ENCODE measurements at regions not wholly inside any gene's neighbourhood (a gene's known extent, or its start where the extent isn't known, plus 50 kb on each side); places are given as distances from the start of the nearest gene placed in this dataset.

DNA sequence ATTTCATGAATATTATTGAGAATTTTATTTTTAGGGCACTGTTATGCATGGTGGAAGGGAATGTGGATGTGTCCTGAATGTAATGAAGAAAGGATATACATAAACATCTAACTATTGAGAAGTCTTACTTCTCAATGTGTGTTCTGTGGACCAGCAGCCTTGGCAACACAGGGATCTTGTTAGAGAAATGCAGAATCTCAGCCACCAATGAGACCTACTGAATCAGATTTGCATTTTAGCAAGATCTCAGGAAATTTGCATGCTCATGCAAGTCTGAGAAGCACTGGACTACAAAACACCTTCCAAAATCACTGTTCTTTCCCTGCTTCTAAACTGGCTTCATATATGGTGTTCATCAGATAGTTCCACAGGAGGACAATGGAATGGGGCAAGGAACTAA, 139.7 kb upstream of the WDFY3 start:
- no peaks in the 10 kb centered on the region for H3K36me3 ChIP-seq (ENCODE audit: control insufficient read depth, insufficient read depth, low read length)
- Mint-ChIP-seq H3K36me3 (ENCODE audit: insufficient read depth, unreplicated experiment) (no peaks in the 10 kb centered on the region), H3K27ac (ENCODE audit: unreplicated experiment) (no peak overlapping the region), H3K4me3 (ENCODE audit: unreplicated experiment) (no peak overlapping the region), H3K9me3 (ENCODE audit: unreplicated experiment) (no peaks in the 10 kb centered on the region), H3K27me3 (ENCODE audit: insufficient read depth, unreplicated experiment) (peaks cover 2% of the 10 kb centered on the region), H3K4me1 (ENCODE audit: low read depth, unreplicated experiment) (no peaks in the 10 kb centered on the region)
- DNase-seq, result no peak
- ChIA-PET CTCF (no interaction called here), POLR2A (no interaction called here)
- no peaks in the 10 kb centered on the region for H3K27me3 ChIP-seq (replicated peaks; ENCODE audit: control insufficient read depth, insufficient read depth, low read length)
- no peaks in the 10 kb centered on the region for H3K4me1 ChIP-seq
- BruUV-seq (replicated peaks), result no TSS peak
- TF ChIP-seq, protein P1, sequence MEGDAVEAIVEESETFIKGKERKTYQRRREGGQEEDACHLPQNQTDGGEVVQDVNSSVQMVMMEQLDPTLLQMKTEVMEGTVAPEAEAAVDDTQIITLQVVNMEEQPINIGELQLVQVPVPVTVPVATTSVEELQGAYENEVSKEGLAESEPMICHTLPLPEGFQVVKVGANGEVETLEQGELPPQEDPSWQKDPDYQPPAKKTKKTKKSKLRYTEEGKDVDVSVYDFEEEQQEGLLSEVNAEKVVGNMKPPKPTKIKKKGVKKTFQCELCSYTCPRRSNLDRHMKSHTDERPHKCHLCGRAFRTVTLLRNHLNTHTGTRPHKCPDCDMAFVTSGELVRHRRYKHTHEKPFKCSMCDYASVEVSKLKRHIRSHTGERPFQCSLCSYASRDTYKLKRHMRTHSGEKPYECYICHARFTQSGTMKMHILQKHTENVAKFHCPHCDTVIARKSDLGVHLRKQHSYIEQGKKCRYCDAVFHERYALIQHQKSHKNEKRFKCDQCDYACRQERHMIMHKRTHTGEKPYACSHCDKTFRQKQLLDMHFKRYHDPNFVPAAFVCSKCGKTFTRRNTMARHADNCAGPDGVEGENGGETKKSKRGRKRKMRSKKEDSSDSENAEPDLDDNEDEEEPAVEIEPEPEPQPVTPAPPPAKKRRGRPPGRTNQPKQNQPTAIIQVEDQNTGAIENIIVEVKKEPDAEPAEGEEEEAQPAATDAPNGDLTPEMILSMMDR (IDR thresholded peaks at IDR 0.05; ENCODE audit: insufficient read depth in 1 of 2, low read depth in 1 of 2, low read length in 1 of 2, severe bottlenecking in 1 of 2, unreplicated experiment in 1 of 2), result no peak
- intact Hi-C loops (cut with micrococcal nuclease; ENCODE audit: unreplicated experiment), result no loop called here
- H3K9me3 ChIP-seq, result no peaks in the 10 kb centered on the region
- H3K4me3 ChIP-seq (ENCODE audit: low read depth, low read length), result no peak overlapping the region

DNA sequence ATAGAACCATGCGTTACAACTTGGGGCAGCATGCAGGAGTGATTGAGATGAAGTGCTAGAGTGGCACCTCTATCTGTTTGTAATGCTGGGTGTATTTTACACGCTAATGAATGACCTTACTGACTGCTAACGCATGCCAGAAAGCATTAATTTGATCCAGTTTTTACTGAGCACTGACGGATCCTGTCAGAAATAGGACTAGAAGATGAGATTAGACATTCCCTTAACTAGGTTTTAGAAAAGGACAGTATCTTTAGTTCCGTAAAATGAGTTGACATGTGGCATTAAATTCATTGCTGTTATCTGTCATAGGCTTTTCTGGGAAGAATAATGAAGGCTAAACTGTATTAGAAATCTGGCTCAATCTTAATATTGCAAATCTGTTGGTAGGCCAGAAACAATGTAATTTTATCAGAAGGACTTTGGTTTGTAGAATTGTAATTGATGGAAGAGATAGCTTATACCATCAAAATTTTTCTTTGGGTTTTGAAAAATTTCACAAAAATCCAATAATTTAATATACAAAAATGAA, 140.4 kb upstream of the WDFY3 start:
- Histone ChIP-seq H3K36me3 (ENCODE audit: control insufficient read depth, insufficient read depth, low read length) (no peaks in the 10 kb centered on the region), H3K27me3 (replicated peaks; ENCODE audit: control insufficient read depth, insufficient read depth, low read length) (no peaks in the 10 kb centered on the region), H3K4me3 (ENCODE audit: low read depth, low read length) (no peak overlapping the region), H3K4me1 (no peaks in the 10 kb centered on the region), H3K9me3 (no peaks in the 10 kb centered on the region)
- H3K4me3 Mint-ChIP-seq (ENCODE audit: unreplicated experiment), result no peak overlapping the region
- H3K4me1 Mint-ChIP-seq (ENCODE audit: low read depth, unreplicated experiment), result no peaks in the 10 kb centered on the region
- DNase-seq, result no peak
- TF ChIP-seq, protein P1 (IDR thresholded peaks at IDR 0.05; ENCODE audit: insufficient read depth in 1 of 2, low read depth in 1 of 2, low read length in 1 of 2, severe bottlenecking in 1 of 2, unreplicated experiment in 1 of 2), result no peak
- no peak overlapping the region for H3K27ac Mint-ChIP-seq (ENCODE audit: unreplicated experiment)
- intact Hi-C loops (cut with micrococcal nuclease; ENCODE audit: unreplicated experiment), result no loop called here
- CTCF ChIA-PET, result no interaction called here
- H3K36me3 Mint-ChIP-seq (ENCODE audit: insufficient read depth, unreplicated experiment), result no peaks in the 10 kb centered on the region
- no TSS peak for BruUV-seq (replicated peaks)
- H3K27me3 Mint-ChIP-seq (ENCODE audit: insufficient read depth, unreplicated experiment), result peaks cover 5% of the 10 kb centered on the region
- no peaks in the 10 kb centered on the region for H3K9me3 Mint-ChIP-seq (ENCODE audit: unreplicated experiment)
- POLR2A ChIA-PET, result no interaction called here

DNA sequence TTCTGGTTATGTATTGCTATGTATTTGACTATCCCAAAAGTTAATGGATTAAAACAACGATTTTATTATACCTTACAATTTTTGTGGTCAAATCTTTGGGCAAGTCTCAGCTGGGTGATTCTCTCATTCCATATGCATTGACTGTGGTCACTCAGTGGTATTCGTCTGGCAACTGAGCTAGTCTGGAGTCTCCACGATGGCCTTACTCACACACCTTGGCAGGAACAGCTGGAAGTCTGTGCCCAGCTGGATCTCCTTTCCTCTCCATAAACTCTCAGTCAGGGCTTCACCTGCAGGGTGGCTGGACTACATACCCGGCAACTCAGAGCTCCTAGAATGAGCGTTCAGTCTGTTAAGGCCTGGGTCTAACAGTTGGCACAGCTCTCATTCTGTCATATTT, 141.1 kb upstream of the WDFY3 start:
- no peak overlapping the region for H3K27ac Mint-ChIP-seq (ENCODE audit: unreplicated experiment)
- Histone ChIP-seq H3K4me3 (ENCODE audit: low read depth, low read length) (no peak overlapping the region), H3K9me3 (no peaks in the 10 kb centered on the region), H3K27me3 (replicated peaks; ENCODE audit: control insufficient read depth, insufficient read depth, low read length) (no peaks in the 10 kb centered on the region), H3K4me1 (no peaks in the 10 kb centered on the region), H3K36me3 (ENCODE audit: control insufficient read depth, insufficient read depth, low read length) (no peaks in the 10 kb centered on the region)
- H3K27me3 Mint-ChIP-seq (ENCODE audit: insufficient read depth, unreplicated experiment), result peaks cover 5% of the 10 kb centered on the region
- ChIA-PET POLR2A (no interaction called here), CTCF (no interaction called here)
- no peaks in the 10 kb centered on the region for H3K9me3 Mint-ChIP-seq (ENCODE audit: unreplicated experiment)
- DNase-seq, result no peak
- intact Hi-C loops (cut with micrococcal nuclease; ENCODE audit: unreplicated experiment), result no loop called here
- no TSS peak for BruUV-seq (replicated peaks)
- no peak overlapping the region for H3K4me3 Mint-ChIP-seq (ENCODE audit: unreplicated experiment)
- TF ChIP-seq, protein P1 (IDR thresholded peaks at IDR 0.05; ENCODE audit: insufficient read depth in 1 of 2, low read depth in 1 of 2, low read length in 1 of 2, severe bottlenecking in 1 of 2, unreplicated experiment in 1 of 2), result no peak
- H3K4me1 Mint-ChIP-seq (ENCODE audit: low read depth, unreplicated experiment), result no peaks in the 10 kb centered on the region
- H3K36me3 Mint-ChIP-seq (ENCODE audit: insufficient read depth, unreplicated experiment), result no peaks in the 10 kb centered on the region

All from Caco-2 (cell line).